ENCODE measurements at regions not wholly inside any gene's neighbourhood (a gene's known extent, or its start where the extent isn't known, plus 50 kb on each side); places are given as distances from the start of the nearest gene placed in this dataset.

DNA sequence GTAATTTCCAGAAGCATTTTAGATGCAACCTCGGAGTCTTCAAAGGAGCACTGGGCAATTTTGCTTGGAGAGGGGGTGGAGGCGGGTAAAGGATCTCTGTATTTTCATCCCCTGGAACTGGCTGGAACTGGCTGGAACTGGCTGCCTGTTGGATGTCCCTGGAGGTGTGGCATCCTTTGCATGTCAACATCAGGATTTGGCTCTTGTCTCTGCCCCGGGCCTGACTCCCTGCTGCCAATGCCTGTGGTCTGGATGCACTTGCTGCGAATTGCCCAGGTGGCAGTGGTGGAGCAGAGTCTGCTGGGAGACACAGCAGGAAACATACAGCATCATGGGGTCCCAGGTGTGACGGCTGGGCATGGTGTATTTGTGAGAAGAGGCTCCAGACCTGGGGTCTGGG is 391.3 kb downstream of the GADD45G start:
- Histone ChIP-seq H3K18ac (ENCODE audit: low read length) (no peak overlapping the region), H3K4me1 (ENCODE audit: control insufficient read depth in 1 of 2, insufficient read depth in 2 of 2, low read length in 2 of 2) (peaks cover 19 to 26% of the 10 kb centered on the region in 2 experiments), H2AFZ (ENCODE audit: insufficient read depth, low read length, poor library complexity) (no peak overlapping the region), H2BK5ac (ENCODE audit: low read depth, low read length, poor library complexity) (no peak overlapping the region), H3K23ac (ENCODE audit: low read length) (no peak overlapping the region), H3K9ac (ENCODE audit: low read length) (no peak overlapping the region), H3K27me3 (ENCODE audit: insufficient read depth, low read length) (no peaks in the 10 kb centered on the region), H3K79me1 (ENCODE audit: low read length) (peaks cover 18% of the 10 kb centered on the region), H2BK12ac (ENCODE audit: low read length) (peak overlapping the region; percentile 53), H2BK120ac (ENCODE audit: insufficient read depth, low read length, poor library complexity) (no peak overlapping the region), H3K36me3 (ENCODE audit: control insufficient read depth in 1 of 2, insufficient read depth in 2 of 2, low read length in 2 of 2) (no peaks in the 10 kb centered on the region), H3K14ac (ENCODE audit: low read length) (no peak overlapping the region), H3K79me2 (ENCODE audit: control insufficient read depth, insufficient read depth, low read length, poor library complexity) (peaks cover 2% of the 10 kb centered on the region), H3K4me2 (ENCODE audit: low read length) (no peak overlapping the region), H3K4ac (ENCODE audit: low read depth, low read length) (no peak overlapping the region), H4K8ac (ENCODE audit: low read depth, low read length) (no peak overlapping the region), H2AK5ac (ENCODE audit: low read length) (no peak overlapping the region), H4K91ac (ENCODE audit: low read depth, low read length) (peak overlapping the region; percentile 50), H4K12ac (ENCODE audit: low read depth, low read length) (no peak overlapping the region), H3K27ac (ENCODE audit: low read depth, low read length) (no peak overlapping the region), H3K4me3 (ENCODE audit: low read depth, low read length) (no peak overlapping the region), H3K9me3 (ENCODE audit: insufficient read depth, low read depth, low read length) (no peaks in the 10 kb centered on the region)
- no CpG with 5 or more reads among the region's 5 CpGs for WGBS (ENCODE audit: extremely low coverage, insufficient coverage, insufficient read length)
- DNase-seq, result no peak

DNA sequence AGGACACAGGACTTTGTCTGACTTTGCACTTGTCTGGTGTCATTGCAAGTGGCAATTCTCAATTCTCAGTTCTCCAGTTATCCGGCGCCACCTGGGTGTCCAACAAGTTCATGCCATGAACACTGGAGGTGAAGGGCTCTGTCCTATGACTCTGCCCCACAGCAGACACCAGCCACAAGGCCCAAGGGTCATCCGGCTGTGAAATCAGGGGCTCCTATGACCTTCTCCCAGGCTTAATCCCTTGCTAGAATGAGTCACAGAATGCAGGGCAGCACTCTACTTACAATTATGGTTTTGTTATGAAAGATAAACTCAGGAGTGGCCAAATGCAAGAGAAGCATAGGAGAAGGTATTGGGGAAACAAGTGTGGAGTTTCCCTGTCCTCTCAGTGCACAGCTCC is 392.0 kb downstream of the GADD45G start:
- H3K4me3 ChIP-seq (ENCODE audit: low read depth, low read length), result no peak overlapping the region
- H4K12ac ChIP-seq (ENCODE audit: low read depth, low read length), result no peak overlapping the region
- H3K4ac ChIP-seq (ENCODE audit: low read depth, low read length), result no peak overlapping the region
- no CpG with 5 or more reads among the region's 3 CpGs for WGBS (ENCODE audit: extremely low coverage, insufficient coverage, insufficient read length)
- H3K9ac ChIP-seq (ENCODE audit: low read length), result no peak overlapping the region
- H2AK5ac ChIP-seq (ENCODE audit: low read length), result no peak overlapping the region
- H3K27ac ChIP-seq (ENCODE audit: low read depth, low read length), result no peak overlapping the region
- H3K14ac ChIP-seq (ENCODE audit: low read length), result no peak overlapping the region
- no peak overlapping the region for H2BK5ac ChIP-seq (ENCODE audit: low read depth, low read length, poor library complexity)
- H3K27me3 ChIP-seq (ENCODE audit: insufficient read depth, low read length), result no peaks in the 10 kb centered on the region
- no peak for DNase-seq
- no peak overlapping the region for H2BK12ac ChIP-seq (ENCODE audit: low read length)
- H3K23ac ChIP-seq (ENCODE audit: low read length), result no peak overlapping the region
- no peaks in the 10 kb centered on the region for H3K9me3 ChIP-seq (ENCODE audit: insufficient read depth, low read depth, low read length)
- no peak overlapping the region for H3K4me2 ChIP-seq (ENCODE audit: low read length)
- peaks cover 2% of the 10 kb centered on the region for H3K79me2 ChIP-seq (ENCODE audit: control insufficient read depth, insufficient read depth, low read length, poor library complexity)
- no peak overlapping the region for H4K8ac ChIP-seq (ENCODE audit: low read depth, low read length)
- H4K91ac ChIP-seq (ENCODE audit: low read depth, low read length), result peak overlapping the region; percentile 50
- peaks cover 19 to 26% of the 10 kb centered on the region in 2 experiments for H3K4me1 ChIP-seq (ENCODE audit: control insufficient read depth in 1 of 2, insufficient read depth in 2 of 2, low read length in 2 of 2)
- no peak overlapping the region for H3K18ac ChIP-seq (ENCODE audit: low read length)
- H3K79me1 ChIP-seq (ENCODE audit: low read length), result peaks cover 17% of the 10 kb centered on the region
- H3K36me3 ChIP-seq (ENCODE audit: control insufficient read depth in 1 of 2, insufficient read depth in 2 of 2, low read length in 2 of 2), result no peaks in the 10 kb centered on the region
- H2AFZ ChIP-seq (ENCODE audit: insufficient read depth, low read length, poor library complexity), result no peak overlapping the region
- no peak overlapping the region for H2BK120ac ChIP-seq (ENCODE audit: insufficient read depth, low read length, poor library complexity)

DNA sequence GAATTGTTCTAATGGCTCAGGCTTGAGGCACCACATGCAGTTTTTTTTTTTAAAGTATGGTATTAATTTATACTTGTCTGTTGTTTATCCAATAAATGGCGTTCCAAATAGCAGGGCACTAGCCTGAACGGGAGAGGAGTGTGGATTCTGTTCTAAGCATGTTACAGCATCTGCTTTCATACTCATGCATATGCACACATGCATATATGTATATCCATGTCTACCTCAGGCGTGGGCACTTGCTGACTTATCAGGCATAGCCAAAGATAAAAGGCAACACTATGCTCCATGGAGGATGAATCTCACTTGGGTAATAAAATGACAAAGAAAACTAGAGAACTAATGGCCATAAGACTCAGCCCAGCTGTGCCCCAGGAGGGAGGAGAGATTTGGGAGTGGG is 393.8 kb downstream of the GADD45G start:
- no CpG with 5 or more reads among the region's 3 CpGs for WGBS (ENCODE audit: extremely low coverage, insufficient coverage, insufficient read length)
- Histone ChIP-seq H3K9me3 (ENCODE audit: insufficient read depth, low read depth, low read length) (no peaks in the 10 kb centered on the region), H4K8ac (ENCODE audit: low read depth, low read length) (no peak overlapping the region), H2BK5ac (ENCODE audit: low read depth, low read length, poor library complexity) (no peak overlapping the region), H2BK120ac (ENCODE audit: insufficient read depth, low read length, poor library complexity) (no peak overlapping the region), H3K79me1 (ENCODE audit: low read length) (peaks cover 14% of the 10 kb centered on the region), H3K23ac (ENCODE audit: low read length) (no peak overlapping the region), H4K91ac (ENCODE audit: low read depth, low read length) (no peak overlapping the region), H3K79me2 (ENCODE audit: control insufficient read depth, insufficient read depth, low read length, poor library complexity) (peaks cover 2% of the 10 kb centered on the region), H3K27me3 (ENCODE audit: insufficient read depth, low read length) (no peaks in the 10 kb centered on the region), H3K14ac (ENCODE audit: low read length) (no peak overlapping the region), H3K4me2 (ENCODE audit: low read length) (no peak overlapping the region), H2BK12ac (ENCODE audit: low read length) (no peak overlapping the region), H3K4ac (ENCODE audit: low read depth, low read length) (no peak overlapping the region), H3K4me3 (ENCODE audit: low read depth, low read length) (no peak overlapping the region), H4K12ac (ENCODE audit: low read depth, low read length) (no peak overlapping the region), H3K18ac (ENCODE audit: low read length) (no peak overlapping the region), H3K36me3 (ENCODE audit: control insufficient read depth in 1 of 2, insufficient read depth in 2 of 2, low read length in 2 of 2) (no peaks in the 10 kb centered on the region), H2AK5ac (ENCODE audit: low read length) (no peak overlapping the region), H3K4me1 (ENCODE audit: control insufficient read depth in 1 of 2, insufficient read depth in 2 of 2, low read length in 2 of 2) (peaks cover 15 to 18% of the 10 kb centered on the region in 2 experiments), H2AFZ (ENCODE audit: insufficient read depth, low read length, poor library complexity) (no peak overlapping the region), H3K27ac (ENCODE audit: low read depth, low read length) (no peak overlapping the region), H3K9ac (ENCODE audit: low read length) (no peak overlapping the region)
- DNase-seq, result no peak

DNA sequence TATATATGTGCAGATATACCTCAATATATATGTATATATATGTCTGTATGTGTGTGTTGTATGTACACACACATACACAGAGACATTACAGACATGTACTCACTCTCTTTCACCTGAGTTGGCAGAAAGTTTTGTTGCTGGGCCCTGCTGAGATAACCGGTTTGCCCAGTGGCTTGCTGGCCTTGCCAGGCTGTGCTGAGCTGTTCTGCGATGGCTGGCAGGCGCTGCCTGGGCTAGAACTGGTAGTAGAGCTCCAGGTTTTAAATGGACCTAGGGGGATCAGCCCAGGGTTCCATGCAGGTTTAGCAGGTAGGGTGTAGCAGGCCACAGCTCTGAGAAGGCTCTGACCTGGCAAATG is 394.3 kb downstream of the GADD45G start:
- Histone ChIP-seq H3K4ac (ENCODE audit: low read depth, low read length) (no peak overlapping the region), H2BK12ac (ENCODE audit: low read length) (no peak overlapping the region), H3K36me3 (ENCODE audit: control insufficient read depth in 1 of 2, insufficient read depth in 2 of 2, low read length in 2 of 2) (no peaks in the 10 kb centered on the region), H2AFZ (ENCODE audit: insufficient read depth, low read length, poor library complexity) (no peak overlapping the region), H4K12ac (ENCODE audit: low read depth, low read length) (no peak overlapping the region), H4K8ac (ENCODE audit: low read depth, low read length) (no peak overlapping the region), H3K23ac (ENCODE audit: low read length) (no peak overlapping the region), H3K27me3 (ENCODE audit: insufficient read depth, low read length) (no peaks in the 10 kb centered on the region), H3K79me2 (ENCODE audit: control insufficient read depth, insufficient read depth, low read length, poor library complexity) (peaks cover 2% of the 10 kb centered on the region), H3K27ac (ENCODE audit: low read depth, low read length) (no peak overlapping the region), H3K9ac (ENCODE audit: low read length) (no peak overlapping the region), H2AK5ac (ENCODE audit: low read length) (no peak overlapping the region), H3K4me3 (ENCODE audit: low read depth, low read length) (no peak overlapping the region), H4K91ac (ENCODE audit: low read depth, low read length) (no peak overlapping the region), H3K14ac (ENCODE audit: low read length) (no peak overlapping the region), H3K18ac (ENCODE audit: low read length) (no peak overlapping the region), H3K79me1 (ENCODE audit: low read length) (peaks cover 11% of the 10 kb centered on the region), H3K4me1 (ENCODE audit: control insufficient read depth in 1 of 2, insufficient read depth in 2 of 2, low read length in 2 of 2) (peaks cover 12 to 13% of the 10 kb centered on the region in 2 experiments), H3K4me2 (ENCODE audit: low read length) (no peak overlapping the region), H3K9me3 (ENCODE audit: insufficient read depth, low read depth, low read length) (no peaks in the 10 kb centered on the region), H2BK5ac (ENCODE audit: low read depth, low read length, poor library complexity) (no peak overlapping the region), H2BK120ac (ENCODE audit: insufficient read depth, low read length, poor library complexity) (no peak overlapping the region)
- WGBS (ENCODE audit: extremely low coverage, insufficient coverage, insufficient read length), result no CpG with 5 or more reads among the region's 3 CpGs
- DNase-seq, result no peak
